CD4-positive, CD25-positive, alpha-beta regulatory T cell (primary cell): ENCODE measurements at regions not wholly inside any gene's neighbourhood (a gene's known extent, or its start where the extent isn't known, plus 50 kb on each side); places are given as distances from the start of the nearest gene placed in this dataset.
"Not testable (repeated sequence)": the region's sequence is repeated elsewhere in the genome, so short reads cannot be mapped to it uniquely, and the experiment has no call there.

ENCODE experiments used
- ATAC-seq, 2 donors: fragments of 150-1000 bp; cut with Tn5 transposase; one replicate each; pipeline ENCODE4 v1.10.0; 2021; ENCODE audit warnings: low read depth in 2 of 2, moderate number of reproducible peaks in 2 of 2, moderate library complexity in 1 of 2
- DNase-seq, 3 donors: peaks; one replicate each; pipeline versions ENCODE4 v3.0.0 to v3.0.0-alpha.2; 2012 to 2022; ENCODE audit warnings: mixed read lengths in 1 of 3
- H3K27ac ChIP-seq: one replicate; pipeline ENCODE4 v1.7.0; 2013; ENCODE audit warnings: mild to moderate bottlenecking, low read length; ENCODE audit not compliant: insufficient read depth, poor library complexity, severe bottlenecking
- H3K27me3 ChIP-seq: one replicate; pipeline ENCODE4 v1.7.0; 2013; ENCODE audit warnings: low read length; ENCODE audit not compliant: control insufficient read depth, insufficient read depth
- H3K36me3 ChIP-seq: one replicate; pipeline ENCODE4 v1.7.0; 2013; ENCODE audit warnings: mild to moderate bottlenecking, low read length, moderate library complexity; ENCODE audit not compliant: control insufficient read depth, insufficient read depth
- H3K4me1 ChIP-seq: 2 replicates; pipeline ENCODE4 v1.7.0; 2013; ENCODE audit warnings: mild to moderate bottlenecking, low read length; ENCODE audit not compliant: insufficient read depth, control insufficient read depth, poor library complexity, severe bottlenecking
- H3K4me3 ChIP-seq: one replicate; pipeline ENCODE4 v1.7.0; 2013; ENCODE audit warnings: low read depth, mild to moderate bottlenecking, low read length, moderate library complexity
- H3K9me3 ChIP-seq, 2 experiments: 1 replicate in 1 of 2; 2 replicates in 1 of 2; pipeline ENCODE4 v1.7.0; 2013; ENCODE audit warnings: low read length in 2 of 2, mild to moderate bottlenecking in 1 of 2, moderate library complexity in 1 of 2; ENCODE audit not compliant: control insufficient read depth in 2 of 2
- H3K27ac Mint-ChIP-seq, 3 donors: one replicate each; pipeline ENCODE4 v1.8.0; 2020 to 2022; ENCODE audit warnings: mild to moderate bottlenecking in 3 of 3, mixed read lengths in 3 of 3, moderate library complexity in 2 of 3
- H3K27me3 Mint-ChIP-seq: one replicate; pipeline ENCODE4 v1.8.0; 2022; ENCODE audit warnings: mild to moderate bottlenecking, mixed read lengths
- H3K36me3 Mint-ChIP-seq: one replicate; pipeline ENCODE4 v1.8.0; 2020; ENCODE audit warnings: mixed read lengths
- H3K4me1 Mint-ChIP-seq, 4 donors: one replicate each; pipeline ENCODE4 v1.8.0; 2020 to 2022; ENCODE audit warnings: mixed read lengths in 4 of 4, mild to moderate bottlenecking in 1 of 4
- H3K4me3 Mint-ChIP-seq, 4 donors: one replicate each; pipeline ENCODE4 v1.8.0; 2020 to 2022; ENCODE audit warnings: mild to moderate bottlenecking in 4 of 4, mixed read lengths in 4 of 4, moderate library complexity in 3 of 4
- H3K9me3 Mint-ChIP-seq, 7 donors: one replicate each; pipeline ENCODE4 v1.8.0; 2020 to 2022; ENCODE audit warnings: mixed read lengths in 7 of 7, mild to moderate bottlenecking in 3 of 7, moderate library complexity in 2 of 7

GRCh38 chr18:70582981-70583380 is 294.1 kb downstream of the SOCS6 start:
- Histone ChIP-seq H3K36me3 (no peaks in the 10 kb centered on the region), H3K27ac (no peak overlapping the region), H3K4me3 (no peak overlapping the region), H3K4me1 (no peaks in the 10 kb centered on the region), H3K9me3 (no peaks in the 10 kb centered on the region), H3K27me3 (no peaks in the 10 kb centered on the region)
- peaks cover 7 to 26% (median 10%) of the 10 kb centered on the region in 7 donors for H3K9me3 Mint-ChIP-seq
- DNase-seq (no peak), ATAC-seq (no peak)
- peaks cover 7% of the 10 kb centered on the region for H3K27me3 Mint-ChIP-seq
- no peaks in the 10 kb centered on the region for H3K36me3 Mint-ChIP-seq
- no peak overlapping the region for H3K4me3 Mint-ChIP-seq
- H3K4me1 Mint-ChIP-seq: no peaks in the 10 kb centered on the region
- H3K27ac Mint-ChIP-seq: no peak overlapping the region

GRCh38 chr18:70578480-70578879 is 289.6 kb downstream of the SOCS6 start:
- Mint-ChIP-seq H3K4me1 (no peaks in the 10 kb centered on the region), H3K27ac (peak overlapping the region in 1 of 3 donors; percentile 39), H3K9me3 (peaks cover 0 to 5% (median 0%) of the 10 kb centered on the region in 7 donors), H3K27me3 (no peaks in the 10 kb centered on the region), H3K4me3 (no peak overlapping the region), H3K36me3 (no peaks in the 10 kb centered on the region)
- no peaks in the 10 kb centered on the region for H3K9me3 ChIP-seq
- H3K36me3 ChIP-seq: no peaks in the 10 kb centered on the region
- DNase-seq (no peak), ATAC-seq (no peak)
- H3K4me3 ChIP-seq: no peak overlapping the region
- no peaks in the 10 kb centered on the region for H3K4me1 ChIP-seq
- H3K27ac ChIP-seq: no peak overlapping the region
- no peaks in the 10 kb centered on the region for H3K27me3 ChIP-seq

GRCh38 chr18:70577023-70577420 is 288.2 kb downstream of the SOCS6 start:
- Mint-ChIP-seq H3K27ac (no peak overlapping the region), H3K9me3 (peaks cover 0 to 11% (median 1%) of the 10 kb centered on the region in 7 donors), H3K4me3 (no peak overlapping the region), H3K27me3 (no peaks in the 10 kb centered on the region), H3K36me3 (no peaks in the 10 kb centered on the region), H3K4me1 (no peaks in the 10 kb centered on the region)
- Histone ChIP-seq H3K9me3 (no peaks in the 10 kb centered on the region), H3K36me3 (no peaks in the 10 kb centered on the region), H3K27me3 (no peaks in the 10 kb centered on the region), H3K4me3 (no peak overlapping the region), H3K27ac (no peak overlapping the region), H3K4me1 (no peaks in the 10 kb centered on the region)
- ATAC-seq: no peak
- DNase-seq: no peak

- Mint-ChIP-seq H3K27ac (no peak overlapping the region), H3K27me3 (no peaks in the 10 kb centered on the region), H3K4me3 (no peak overlapping the region), H3K9me3 (peaks cover 0 to 11% (median 1%) of the 10 kb centered on the region in 7 donors), H3K4me1 (no peaks in the 10 kb centered on the region), H3K36me3 (no peaks in the 10 kb centered on the region)
- Histone ChIP-seq H3K36me3 (no peaks in the 10 kb centered on the region), H3K4me3 (no peak overlapping the region), H3K27me3 (no peaks in the 10 kb centered on the region), H3K27ac (no peak overlapping the region), H3K4me1 (no peaks in the 10 kb centered on the region), H3K9me3 (no peaks in the 10 kb centered on the region)
- DNase-seq (no peak), ATAC-seq (no peak)
Observed at GRCh38 chr18:70576276-70577022, 287.6 kb downstream of the SOCS6 start.

GRCh38 chr18:70574951-70575350 is 286.1 kb downstream of the SOCS6 start:
- ATAC-seq, DNase-seq, H3K4me3 Mint-ChIP-seq, H3K27me3 ChIP-seq, H3K27ac Mint-ChIP-seq, H3K9me3 ChIP-seq, H3K27ac ChIP-seq, H3K4me1 ChIP-seq, H3K36me3 Mint-ChIP-seq, H3K27me3 Mint-ChIP-seq, H3K4me3 ChIP-seq, H3K4me1 Mint-ChIP-seq, H3K36me3 ChIP-seq: not testable (repeated sequence)
- peaks cover 0 to 11% (median 1%) of the 10 kb centered on the region in 7 donors for H3K9me3 Mint-ChIP-seq

- not testable (repeated sequence) for H3K4me1 Mint-ChIP-seq, H3K36me3 Mint-ChIP-seq, ATAC-seq, H3K4me3 Mint-ChIP-seq, H3K36me3 ChIP-seq, H3K9me3 Mint-ChIP-seq, H3K27me3 Mint-ChIP-seq, H3K9me3 ChIP-seq, H3K27ac Mint-ChIP-seq, DNase-seq, H3K27me3 ChIP-seq, H3K4me3 ChIP-seq, H3K27ac ChIP-seq, H3K4me1 ChIP-seq
Observed at GRCh38 chr18:70569647-70570046, 280.8 kb downstream of the SOCS6 start.

GRCh38 chr18:70559446-70559845 is 270.6 kb downstream of the SOCS6 start:
- Histone ChIP-seq H3K9me3 (no peaks in the 10 kb centered on the region), H3K27ac (no peak overlapping the region), H3K27me3 (peaks cover 3% of the 10 kb centered on the region), H3K36me3 (no peaks in the 10 kb centered on the region), H3K4me3 (no peak overlapping the region), H3K4me1 (no peaks in the 10 kb centered on the region)
- no peak for DNase-seq
- peak overlapping the region in 1 of 3 donors; percentile 9 for H3K27ac Mint-ChIP-seq
- peaks cover 0 to 2% (median 0%) of the 10 kb centered on the region in 7 donors for H3K9me3 Mint-ChIP-seq
- no peaks in the 10 kb centered on the region for H3K36me3 Mint-ChIP-seq
- no peaks in the 10 kb centered on the region for H3K27me3 Mint-ChIP-seq
- peaks cover 0 to 11% (median 1%) of the 10 kb centered on the region in 4 donors for H3K4me1 Mint-ChIP-seq
- H3K4me3 Mint-ChIP-seq: no peak overlapping the region
- no peak for ATAC-seq

GRCh38 chr18:70558371-70558770 is 269.5 kb downstream of the SOCS6 start:
- no peak for ATAC-seq
- no peaks in the 10 kb centered on the region for H3K36me3 ChIP-seq
- no peaks in the 10 kb centered on the region for H3K36me3 Mint-ChIP-seq
- H3K27me3 ChIP-seq: peaks cover 3% of the 10 kb centered on the region
- no peak overlapping the region for H3K4me3 Mint-ChIP-seq
- no peak overlapping the region for H3K4me3 ChIP-seq
- H3K9me3 Mint-ChIP-seq: peaks cover 0 to 2% (median 0%) of the 10 kb centered on the region in 7 donors
- H3K9me3 ChIP-seq: no peaks in the 10 kb centered on the region
- no peaks in the 10 kb centered on the region for H3K4me1 ChIP-seq
- no peak overlapping the region for H3K27ac ChIP-seq
- no peak for DNase-seq
- peaks cover 0 to 15% (median 3%) of the 10 kb centered on the region in 4 donors for H3K4me1 Mint-ChIP-seq
- no peaks in the 10 kb centered on the region for H3K27me3 Mint-ChIP-seq
- no peak overlapping the region for H3K27ac Mint-ChIP-seq
